ENCODE measurements at regions not wholly inside any gene's neighbourhood (a gene's known extent, or its start where the extent isn't known, plus 50 kb on each side); places are given as distances from the start of the nearest gene placed in this dataset.

GRCh38 chr20:39553120-39553519 lies 591.0 kb downstream of the DHX35 start:
- TF ChIP-seq CTCF (IDR thresholded peaks at IDR 0.05; ENCODE audit: poor library complexity) (no peak), EZH2 (IDR thresholded peaks at IDR 0.05; ENCODE audit: borderline replicate concordance) (no peak), EZH2phosphoT487 (IDR thresholded peaks at IDR 0.05; ENCODE audit: low read depth, severe bottlenecking, unreplicated experiment) (no peak)
